ENCODE measurements at regions not wholly inside any gene's neighbourhood (a gene's known extent, or its start where the extent isn't known, plus 50 kb on each side); places are given as distances from the start of the nearest gene placed in this dataset.

DNA sequence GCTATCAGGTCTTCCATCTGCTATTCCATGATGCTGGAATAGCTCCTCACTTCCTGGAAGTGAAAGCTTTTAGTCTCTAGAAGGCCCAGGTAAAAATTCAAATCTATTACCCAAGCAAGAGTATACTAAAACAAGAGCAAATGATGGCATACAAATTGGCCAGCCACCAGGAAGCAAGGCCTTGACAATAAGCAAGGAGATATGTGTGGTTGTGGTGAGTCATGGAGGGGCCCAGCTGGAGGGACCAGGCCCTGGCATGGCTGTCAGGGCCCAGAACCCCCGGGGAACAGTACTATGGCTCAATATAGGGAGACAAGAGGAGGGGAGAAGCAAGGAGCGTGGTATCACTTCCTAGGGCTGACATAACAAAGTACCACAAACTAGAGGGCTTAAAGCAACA lies 358.7 kb downstream of the RRAGC start:
- no peaks in the 10 kb centered on the region for H3K79me2 ChIP-seq (replicated peaks; ENCODE audit: insufficient read depth, low read length)
- H3K27me3 ChIP-seq (ENCODE audit: insufficient read depth, low read depth, low read length), result no peaks in the 10 kb centered on the region
- no peaks in the 10 kb centered on the region for H3K9me2 ChIP-seq (ENCODE audit: insufficient read depth, low read length)
- TF ChIP-seq RAD21 (conservative IDR thresholded peaks at IDR 0.05), result no peak
- TF ChIP-seq, protein P1, sequence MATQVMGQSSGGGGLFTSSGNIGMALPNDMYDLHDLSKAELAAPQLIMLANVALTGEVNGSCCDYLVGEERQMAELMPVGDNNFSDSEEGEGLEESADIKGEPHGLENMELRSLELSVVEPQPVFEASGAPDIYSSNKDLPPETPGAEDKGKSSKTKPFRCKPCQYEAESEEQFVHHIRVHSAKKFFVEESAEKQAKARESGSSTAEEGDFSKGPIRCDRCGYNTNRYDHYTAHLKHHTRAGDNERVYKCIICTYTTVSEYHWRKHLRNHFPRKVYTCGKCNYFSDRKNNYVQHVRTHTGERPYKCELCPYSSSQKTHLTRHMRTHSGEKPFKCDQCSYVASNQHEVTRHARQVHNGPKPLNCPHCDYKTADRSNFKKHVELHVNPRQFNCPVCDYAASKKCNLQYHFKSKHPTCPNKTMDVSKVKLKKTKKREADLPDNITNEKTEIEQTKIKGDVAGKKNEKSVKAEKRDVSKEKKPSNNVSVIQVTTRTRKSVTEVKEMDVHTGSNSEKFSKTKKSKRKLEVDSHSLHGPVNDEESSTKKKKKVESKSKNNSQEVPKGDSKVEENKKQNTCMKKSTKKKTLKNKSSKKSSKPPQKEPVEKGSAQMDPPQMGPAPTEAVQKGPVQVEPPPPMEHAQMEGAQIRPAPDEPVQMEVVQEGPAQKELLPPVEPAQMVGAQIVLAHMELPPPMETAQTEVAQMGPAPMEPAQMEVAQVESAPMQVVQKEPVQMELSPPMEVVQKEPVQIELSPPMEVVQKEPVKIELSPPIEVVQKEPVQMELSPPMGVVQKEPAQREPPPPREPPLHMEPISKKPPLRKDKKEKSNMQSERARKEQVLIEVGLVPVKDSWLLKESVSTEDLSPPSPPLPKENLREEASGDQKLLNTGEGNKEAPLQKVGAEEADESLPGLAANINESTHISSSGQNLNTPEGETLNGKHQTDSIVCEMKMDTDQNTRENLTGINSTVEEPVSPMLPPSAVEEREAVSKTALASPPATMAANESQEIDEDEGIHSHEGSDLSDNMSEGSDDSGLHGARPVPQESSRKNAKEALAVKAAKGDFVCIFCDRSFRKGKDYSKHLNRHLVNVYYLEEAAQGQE (IDR thresholded peaks at IDR 0.05; ENCODE audit: borderline replicate concordance), result no peak
- no peak for TF ChIP-seq SMC3 (conservative IDR thresholded peaks at IDR 0.05; ENCODE audit: poor library complexity)
- TF ChIP-seq TAF1 (IDR thresholded peaks at IDR 0.05; ENCODE audit: low read depth), result no peak
- no peak for TF ChIP-seq CTCF (IDR thresholded peaks at IDR 0.05; ENCODE audit: poor library complexity, severe bottlenecking)
- no peak for TF ChIP-seq EZH2 (IDR thresholded peaks at IDR 0.05; ENCODE audit: borderline replicate concordance, insufficient read depth, low read length, poor library complexity, severe bottlenecking)
- TF ChIP-seq MXI1 (conservative IDR thresholded peaks at IDR 0.05; ENCODE audit: poor library complexity, severe bottlenecking), result no peak
- TF ChIP-seq EP300 (conservative IDR thresholded peaks at IDR 0.05; ENCODE audit: poor library complexity, severe bottlenecking), result no peak
- no peak for TF ChIP-seq POLR2AphosphoS5 (IDR thresholded peaks at IDR 0.05)
- H3K4me3 ChIP-seq (ENCODE audit: low read length), result no peak overlapping the region
- H2AFZ ChIP-seq (ENCODE audit: low read depth, low read length), result no peak overlapping the region
- H3K9ac ChIP-seq (ENCODE audit: low read length), result no peak overlapping the region
- H3K27ac ChIP-seq (ENCODE audit: low read length), result no peak overlapping the region
- no peaks in the 10 kb centered on the region for H4K20me1 ChIP-seq (ENCODE audit: insufficient read depth)
- no peaks in the 10 kb centered on the region for H3K36me3 ChIP-seq (ENCODE audit: insufficient read depth, low read length)
- no peaks in the 10 kb centered on the region for H3K9me3 ChIP-seq (ENCODE audit: low read length)
- H3K4me2 ChIP-seq (ENCODE audit: low read length), result no peak overlapping the region
- no peaks in the 10 kb centered on the region for H3F3A ChIP-seq (ENCODE audit: insufficient read depth, low read length, poor library complexity, severe bottlenecking)

DNA sequence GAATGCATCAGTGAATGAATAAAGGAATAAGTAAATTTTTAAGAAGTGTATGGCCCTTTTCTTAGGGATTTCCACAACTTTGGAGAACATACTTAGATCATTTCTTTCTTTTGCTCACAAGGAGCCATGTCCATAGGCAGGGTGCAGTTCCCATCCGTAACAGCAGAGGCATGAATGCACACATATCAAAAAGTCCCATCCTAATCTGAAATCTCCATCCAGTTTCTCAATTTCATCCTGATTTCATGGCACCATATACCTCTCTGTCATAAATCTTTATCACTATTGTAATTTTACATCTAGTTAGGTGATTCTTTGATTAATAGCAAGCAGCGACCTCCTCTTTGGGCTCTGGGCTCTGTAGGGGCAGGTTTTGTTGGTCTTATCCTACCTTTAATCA lies 359.2 kb downstream of the RRAGC start:
- TF ChIP-seq, protein P1 (IDR thresholded peaks at IDR 0.05; ENCODE audit: borderline replicate concordance), result no peak
- TF ChIP-seq CTCF (IDR thresholded peaks at IDR 0.05; ENCODE audit: poor library complexity, severe bottlenecking) (peak; percentile 35), RAD21 (conservative IDR thresholded peaks at IDR 0.05) (peak; percentile 28), EZH2 (IDR thresholded peaks at IDR 0.05; ENCODE audit: borderline replicate concordance, insufficient read depth, low read length, poor library complexity, severe bottlenecking) (no peak), TAF1 (IDR thresholded peaks at IDR 0.05; ENCODE audit: low read depth) (no peak), SMC3 (conservative IDR thresholded peaks at IDR 0.05; ENCODE audit: poor library complexity) (peak; percentile 21), POLR2AphosphoS5 (IDR thresholded peaks at IDR 0.05) (no peak)
- H3F3A ChIP-seq (ENCODE audit: insufficient read depth, low read length, poor library complexity, severe bottlenecking), result no peaks in the 10 kb centered on the region
- no peaks in the 10 kb centered on the region for H3K27me3 ChIP-seq (ENCODE audit: insufficient read depth, low read depth, low read length)
- no peak overlapping the region for H3K4me3 ChIP-seq (ENCODE audit: low read length)
- H3K9me2 ChIP-seq (ENCODE audit: insufficient read depth, low read length), result no peaks in the 10 kb centered on the region
- H3K27ac ChIP-seq (ENCODE audit: low read length), result no peak overlapping the region
- H3K9ac ChIP-seq (ENCODE audit: low read length), result no peak overlapping the region
- no peak overlapping the region for H3K4me2 ChIP-seq (ENCODE audit: low read length)
- no peak overlapping the region for H2AFZ ChIP-seq (ENCODE audit: low read depth, low read length)
- H3K79me2 ChIP-seq (replicated peaks; ENCODE audit: insufficient read depth, low read length), result no peaks in the 10 kb centered on the region
- H4K20me1 ChIP-seq (ENCODE audit: insufficient read depth), result no peaks in the 10 kb centered on the region
- H3K9me3 ChIP-seq (ENCODE audit: low read length), result no peaks in the 10 kb centered on the region
- H3K36me3 ChIP-seq (ENCODE audit: insufficient read depth, low read length), result no peaks in the 10 kb centered on the region

Data from neural cell (in vitro differentiated cells).